Neuronal stem cell (in vitro differentiated cells): ENCODE measurements at regions not wholly inside any gene's neighbourhood (a gene's known extent, or its start where the extent isn't known, plus 50 kb on each side); places are given as distances from the start of the nearest gene placed in this dataset.

Source experiments
- DNase-seq: peaks from one replicate; pipeline ENCODE4 v3.0.0-alpha.2; 2013; ENCODE audit warnings: low spot score
- H2AFZ ChIP-seq: one replicate; pipeline ENCODE4 v1.6.1; 2013; ENCODE audit warnings: mild to moderate bottlenecking, low read length, inconsistent platforms
- H2AK5ac ChIP-seq: 2 replicates; pipeline ENCODE4 v1.6.1; 2013; ENCODE audit warnings: low read depth, mild to moderate bottlenecking, inconsistent platforms, low read length, moderate library complexity, mixed read lengths
- H2BK120ac ChIP-seq: 2 replicates; pipeline ENCODE4 v1.6.1; 2013; ENCODE audit warnings: low read depth, mild to moderate bottlenecking, inconsistent platforms, low read length, moderate library complexity, mixed read lengths
- H2BK12ac ChIP-seq: one replicate; pipeline ENCODE4 v1.6.1; 2013; ENCODE audit warnings: low read length, inconsistent platforms
- H2BK15ac ChIP-seq: 2 replicates; pipeline ENCODE4 v1.6.1; 2013; ENCODE audit warnings: mild to moderate bottlenecking, low read length, inconsistent platforms, mixed read lengths
- H2BK5ac ChIP-seq: one replicate; pipeline ENCODE4 v1.6.1; 2013; ENCODE audit warnings: inconsistent platforms, mild to moderate bottlenecking, low read length, moderate library complexity
- H3K14ac ChIP-seq: one replicate; pipeline ENCODE4 v1.6.1; 2013; ENCODE audit warnings: low read length, inconsistent platforms
- H3K18ac ChIP-seq: 2 replicates; pipeline ENCODE4 v1.6.1; 2013; ENCODE audit warnings: low read length, inconsistent platforms
- H3K23ac ChIP-seq: 2 replicates; pipeline ENCODE4 v1.6.1; 2013; ENCODE audit warnings: low read depth, mild to moderate bottlenecking, mixed read lengths, low read length, inconsistent platforms; ENCODE audit not compliant: poor library complexity
- H3K27ac ChIP-seq: replicated peaks from 3 replicates; pipeline ENCODE4 v1.5.1; 2013; ENCODE audit warnings: low read length, inconsistent platforms
- H3K27me3 ChIP-seq, 3 experiments: 2 replicates each; pipeline ENCODE4 v1.6.1; 2013; ENCODE audit warnings: low read length in 3 of 3, mild to moderate bottlenecking in 2 of 3, inconsistent platforms in 1 of 3, low read depth in 1 of 3, mixed read lengths in 1 of 3, moderate library complexity in 1 of 3; ENCODE audit not compliant: control insufficient read depth in 3 of 3, insufficient read depth in 3 of 3
- H3K36me3 ChIP-seq, 2 donors: replicated peaks in 1 of 2; 2 replicates each; pipeline ENCODE4 v1.6.1; 2013; ENCODE audit warnings: low read length in 2 of 2; ENCODE audit not compliant: control insufficient read depth in 2 of 2, insufficient read depth in 2 of 2
- H3K4ac ChIP-seq: 2 replicates; pipeline ENCODE4 v1.6.1; 2013; ENCODE audit warnings: inconsistent platforms, mild to moderate bottlenecking, low read length, moderate library complexity
- H3K4me1 ChIP-seq, 2 donors: 1 replicate in 1 of 2; 2 replicates in 1 of 2; pipeline ENCODE4 v1.6.1; 2013; ENCODE audit warnings: low read length in 2 of 2, low read depth in 1 of 2; ENCODE audit not compliant: control insufficient read depth in 2 of 2, insufficient read depth in 1 of 2
- H3K4me2 ChIP-seq: one replicate; pipeline ENCODE4 v1.6.1; 2013; ENCODE audit warnings: mild to moderate bottlenecking, low read length, inconsistent platforms; ENCODE audit not compliant: insufficient read depth, poor library complexity, severe bottlenecking
- H3K4me3 ChIP-seq, 2 donors: 2 replicates each; pipeline ENCODE4 v1.5.1; 2013; ENCODE audit warnings: low read length in 2 of 2, mild to moderate bottlenecking in 2 of 2, inconsistent platforms in 1 of 2, moderate library complexity in 1 of 2
- H3K79me1 ChIP-seq: one replicate; pipeline ENCODE4 v1.6.1; 2013; ENCODE audit warnings: low read depth, mild to moderate bottlenecking, inconsistent platforms, low read length, moderate library complexity
- H3K9ac ChIP-seq: one replicate; pipeline ENCODE4 v1.6.1; 2013; ENCODE audit warnings: mild to moderate bottlenecking, low read depth, low read length, inconsistent platforms; ENCODE audit not compliant: poor library complexity
- H3K9me3 ChIP-seq, 2 donors: replicated peaks in 1 of 2; 2 replicates each; pipeline versions ENCODE3 to v1.6.1; 2013; ENCODE audit warnings: low read length in 2 of 2, mild to moderate bottlenecking in 2 of 2, inconsistent platforms in 1 of 2, low read depth in 1 of 2, mixed read lengths in 1 of 2, moderate library complexity in 1 of 2; ENCODE audit not compliant: control insufficient read depth in 2 of 2, insufficient read depth in 1 of 2
- H4K8ac ChIP-seq: one replicate; pipeline ENCODE4 v1.6.1; 2013; ENCODE audit warnings: low read depth, mild to moderate bottlenecking, inconsistent platforms, low read length, moderate library complexity
- H4K91ac ChIP-seq: one replicate; pipeline ENCODE4 v1.6.1; 2013; ENCODE audit warnings: low read length, low read depth, mild to moderate bottlenecking, inconsistent platforms; ENCODE audit not compliant: poor library complexity
- WGBS, 2 donors: extraction: QIAGEN DNeasy Blood & Tissue Kit; methylation state at CpG; one replicate each; pipeline ENCODE4 v1.1.7; 2013; ENCODE audit warnings: missing lambda C conversion rate in 2 of 2, mixed read lengths in 1 of 2; ENCODE audit not compliant: insufficient read length in 2 of 2, insufficient replicate concordance in 1 of 2; ENCODE audit errors: extremely low coverage in 2 of 2; 5-methylcytosine and 5-hydroxymethylcytosine counted together

DNA sequence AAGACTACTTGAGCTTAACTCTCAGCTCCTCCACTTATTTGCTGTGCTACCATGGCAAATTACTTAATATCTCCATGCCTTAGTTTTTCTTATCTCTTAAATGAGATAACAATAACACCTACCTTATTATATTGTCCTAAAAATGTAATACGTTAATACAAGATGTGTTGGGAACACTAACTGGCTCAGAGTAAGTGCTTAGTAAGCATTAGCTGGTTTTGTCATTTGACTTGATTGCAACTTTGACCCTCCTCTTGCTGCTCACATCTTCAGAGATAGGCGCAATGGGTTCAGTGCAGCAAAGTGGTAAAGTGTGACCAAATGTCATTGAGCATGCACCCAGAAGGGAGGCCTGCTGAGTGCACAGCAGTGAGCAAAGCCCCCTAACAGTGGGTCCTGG, 294.5 kb upstream of the CLNK start:
- H2BK12ac ChIP-seq: peak overlapping the region; percentile 65
- no peaks in the 10 kb centered on the region for H3K36me3 ChIP-seq
- no peak overlapping the region for H3K9ac ChIP-seq
- no peak overlapping the region for H3K4me2 ChIP-seq
- no peak overlapping the region for H3K4ac ChIP-seq
- no peak overlapping the region for H4K8ac ChIP-seq
- no peak overlapping the region for H2BK15ac ChIP-seq
- H3K4me1 ChIP-seq: peaks cover 2 to 6% of the 10 kb centered on the region in 2 donors
- no peak overlapping the region for H2AFZ ChIP-seq
- no peak overlapping the region for H2BK5ac ChIP-seq
- H3K14ac ChIP-seq: no peak overlapping the region
- H3K18ac ChIP-seq: no peak overlapping the region
- H4K91ac ChIP-seq: no peak overlapping the region
- WGBS, 2 donors: no CpG with 5 or more reads among the region's 2 CpGs
- no peak overlapping the region for H3K23ac ChIP-seq
- no peak for DNase-seq
- H3K27ac ChIP-seq: no peak overlapping the region
- no peak overlapping the region for H3K4me3 ChIP-seq
- no peaks in the 10 kb centered on the region for H3K79me1 ChIP-seq
- H3K27me3 ChIP-seq: no peaks in the 10 kb centered on the region
- H2BK120ac ChIP-seq: no peak overlapping the region
- H2AK5ac ChIP-seq: no peak overlapping the region
- no peaks in the 10 kb centered on the region for H3K9me3 ChIP-seq

- H2AK5ac ChIP-seq: no peak overlapping the region
- no peak overlapping the region for H3K4me3 ChIP-seq
- no peak overlapping the region for H2BK12ac ChIP-seq
- H3K27me3 ChIP-seq: no peaks in the 10 kb centered on the region
- no peaks in the 10 kb centered on the region for H3K36me3 ChIP-seq
- no peak overlapping the region for H2BK5ac ChIP-seq
- H3K9ac ChIP-seq: no peak overlapping the region
- no peaks in the 10 kb centered on the region for H3K79me1 ChIP-seq
- no peak for DNase-seq
- H4K8ac ChIP-seq: no peak overlapping the region
- no peak overlapping the region for H3K18ac ChIP-seq
- WGBS, 2 donors: no CpG with 5 or more reads among the region's 2 CpGs
- no peak overlapping the region for H3K23ac ChIP-seq
- no peak overlapping the region for H2BK120ac ChIP-seq
- no peak overlapping the region for H2AFZ ChIP-seq
- no peak overlapping the region for H4K91ac ChIP-seq
- no peak overlapping the region for H3K14ac ChIP-seq
- H3K27ac ChIP-seq: no peak overlapping the region
- no peak overlapping the region for H3K4me2 ChIP-seq
- no peaks in the 10 kb centered on the region for H3K9me3 ChIP-seq
- no peak overlapping the region for H2BK15ac ChIP-seq
- peaks cover 0 to 3% of the 10 kb centered on the region in 2 donors for H3K4me1 ChIP-seq
- H3K4ac ChIP-seq: no peak overlapping the region
Measured at GRCh38 chr4:10977534-10977933, 293.0 kb upstream of the CLNK start.

DNA sequence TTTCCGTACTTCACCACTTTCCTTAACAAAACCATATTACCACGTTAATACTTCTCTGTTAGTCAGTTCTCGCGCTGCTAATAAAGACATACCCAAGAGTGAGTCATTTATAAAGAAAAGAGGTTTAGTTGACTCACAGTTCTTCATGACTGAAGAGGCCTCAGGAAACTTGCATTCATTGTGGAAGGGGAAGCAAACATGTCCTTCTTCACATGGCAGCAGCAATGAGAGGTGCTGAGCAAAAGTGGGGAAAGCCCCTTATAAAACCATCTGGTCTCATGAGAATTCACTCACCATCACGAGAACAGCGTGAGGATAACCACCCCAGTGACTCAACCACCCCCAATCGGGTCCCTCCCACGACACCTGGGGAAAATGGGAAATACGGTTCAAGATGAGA, 289.8 kb upstream of the CLNK start:
- Histone ChIP-seq H3K18ac (no peak overlapping the region), H3K36me3 (no peaks in the 10 kb centered on the region), H3K9ac (no peak overlapping the region), H3K9me3 (no peaks in the 10 kb centered on the region), H2AFZ (no peak overlapping the region), H3K4me2 (no peak overlapping the region), H3K79me1 (no peaks in the 10 kb centered on the region), H3K14ac (no peak overlapping the region), H2BK15ac (no peak overlapping the region), H3K27me3 (no peaks in the 10 kb centered on the region), H3K4me3 (no peak overlapping the region), H2AK5ac (no peak overlapping the region), H3K4me1 (no peaks in the 10 kb centered on the region), H2BK120ac (no peak overlapping the region), H2BK12ac (no peak overlapping the region), H2BK5ac (no peak overlapping the region), H4K8ac (no peak overlapping the region), H3K23ac (no peak overlapping the region), H3K27ac (no peak overlapping the region), H4K91ac (no peak overlapping the region), H3K4ac (no peak overlapping the region)
- DNase-seq: no peak
- WGBS, 2 donors: 100% methylated on average over 3 of the region's 9 CpGs; no CpG with 5 or more reads in 1 of the 2 donors

DNA sequence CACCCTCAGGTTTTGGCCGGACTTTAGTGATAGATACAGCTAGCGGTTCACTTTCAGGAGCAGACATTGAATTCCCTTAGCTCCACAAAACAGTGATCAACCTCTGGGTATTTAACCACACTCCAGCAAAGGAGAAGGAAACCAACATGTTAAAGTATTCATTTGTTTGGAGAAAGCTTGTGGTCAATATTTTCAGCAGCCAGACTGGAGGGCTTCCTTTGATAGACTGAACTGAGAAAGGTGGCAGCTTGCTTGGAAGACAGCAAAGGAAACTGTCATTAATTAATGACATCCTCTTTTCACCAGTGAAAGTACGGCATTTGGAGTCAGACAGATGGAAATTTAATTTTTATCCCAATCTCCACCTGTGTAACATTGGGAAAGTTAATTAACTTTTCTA, 289.1 kb upstream of the CLNK start:
- Histone ChIP-seq H4K8ac (no peak overlapping the region), H2BK12ac (no peak overlapping the region), H3K14ac (no peak overlapping the region), H3K4me2 (no peak overlapping the region), H3K18ac (no peak overlapping the region), H3K23ac (no peak overlapping the region), H3K4me1 (no peaks in the 10 kb centered on the region), H3K9ac (no peak overlapping the region), H3K4me3 (no peak overlapping the region), H2BK15ac (no peak overlapping the region), H3K4ac (no peak overlapping the region), H2AK5ac (no peak overlapping the region), H3K27ac (no peak overlapping the region), H3K36me3 (no peaks in the 10 kb centered on the region), H2AFZ (no peak overlapping the region), H3K9me3 (no peaks in the 10 kb centered on the region), H3K27me3 (no peaks in the 10 kb centered on the region), H2BK120ac (no peak overlapping the region), H4K91ac (no peak overlapping the region), H3K79me1 (no peaks in the 10 kb centered on the region), H2BK5ac (no peak overlapping the region)
- no CpG with 5 or more reads among the region's 3 CpGs for WGBS, 2 donors
- no peak for DNase-seq
